ENCODE measurements at regions not wholly inside any gene's neighbourhood (a gene's known extent, or its start where the extent isn't known, plus 50 kb on each side); places are given as distances from the start of the nearest gene placed in this dataset.
A peak's percentile ranks its signal among the peaks of the same experiment; 100 is the strongest.

- DNase-seq = no peak
These were observed 290.8 kb downstream of the YTHDC2 start for GRCh38 chr5:113804264-113804663.

- no peak for DNase-seq
These were observed 291.4 kb downstream of the YTHDC2 start for GRCh38 chr5:113804943-113805342.

- DNase-seq = peak; percentile 53
These were observed 292.8 kb downstream of the YTHDC2 start for GRCh38 chr5:113806250-113806649.

GRCh38 chr5:113806904-113807303 lies 293.4 kb downstream of the YTHDC2 start:
- DNase-seq = peak; percentile 46

- DNase-seq = peak; percentile 45
These were observed 294.0 kb downstream of the YTHDC2 start for GRCh38 chr5:113807427-113807991.

- DNase-seq = no peak
These were observed 295.5 kb downstream of the YTHDC2 start for GRCh38 chr5:113808956-113809355.

- no peak for DNase-seq
These were observed 296.1 kb downstream of the YTHDC2 start for GRCh38 chr5:113809626-113810025.

GRCh38 chr5:113813466-113813865 lies 300.0 kb downstream of the YTHDC2 start:
- DNase-seq = no peak

GRCh38 chr5:113817683-113818082 lies 304.2 kb downstream of the YTHDC2 start:
- DNase-seq = no peak

GRCh38 chr5:113823696-113824095 lies 310.2 kb downstream of the YTHDC2 start:
- DNase-seq = no peak

GRCh38 chr5:113824307-113824706 lies 310.8 kb downstream of the YTHDC2 start:
- DNase-seq = no peak

- DNase-seq = no peak
These were observed 311.7 kb downstream of the YTHDC2 start for GRCh38 chr5:113825176-113825575.

GRCh38 chr5:113846941-113847340 lies 333.4 kb downstream of the YTHDC2 start:
- no peak for DNase-seq

- no peak for DNase-seq
These were observed 350.9 kb downstream of the YTHDC2 start for GRCh38 chr5:113864437-113864836.

GRCh38 chr5:113866763-113867162 lies 353.3 kb downstream of the YTHDC2 start:
- no peak for DNase-seq

- DNase-seq = no peak
These were observed 356.1 kb downstream of the YTHDC2 start for GRCh38 chr5:113869611-113870010.

- DNase-seq = no peak
These were observed 358.5 kb downstream of the YTHDC2 start for GRCh38 chr5:113871972-113872371.

GRCh38 chr5:113875096-113875495 lies 361.6 kb downstream of the YTHDC2 start:
- DNase-seq = no peak

GRCh38 chr5:113891491-113891890 lies 378.0 kb downstream of the YTHDC2 start:
- no peak for DNase-seq

- DNase-seq = no peak
These were observed 383.3 kb downstream of the YTHDC2 start for GRCh38 chr5:113896789-113897188.

- no peak for DNase-seq
These were observed 384.3 kb downstream of the YTHDC2 start for GRCh38 chr5:113897748-113898147.

- DNase-seq = no peak
These were observed 386.6 kb downstream of the YTHDC2 start for GRCh38 chr5:113900141-113900540.

- no peak for DNase-seq
These were observed 387.3 kb downstream of the YTHDC2 start for GRCh38 chr5:113900816-113901215.

- DNase-seq = no peak
These were observed 388.2 kb downstream of the YTHDC2 start for GRCh38 chr5:113901718-113902117.
